ENCODE measurements at regions not wholly inside any gene's neighbourhood (a gene's known extent, or its start where the extent isn't known, plus 50 kb on each side); places are given as distances from the start of the nearest gene placed in this dataset.

GRCh38 chr19:30276883-30277280 is 95.3 kb upstream of the ZNF536 start:
- ChIA-PET POLR2A (ENCODE audit: unreplicated experiment) (interaction anchor here (0.6 kb wide), 1 partner anchor 17 kb away, joined by 3 read pairs; no protein-coding TSS in a partner anchor), CTCF (no interaction called here)

More at GRCh38 chr19:30276883-30277280, 95.3 kb upstream of the ZNF536 start:
- no peak for ATAC-seq (ENCODE audit: low read depth)
- H3K18ac ChIP-seq (ENCODE audit: low read depth, low read length) = no peak overlapping the region
- no peak overlapping the region for H4K8ac ChIP-seq (ENCODE audit: low read depth in 2 of 2, low read length in 2 of 2)
- H3K9me1 ChIP-seq (ENCODE audit: insufficient read depth, low read length) = no peaks in the 10 kb centered on the region
- no peak overlapping the region for H3K4me3 ChIP-seq (ENCODE audit: insufficient read depth, low read depth, low read length)
- H3K23ac ChIP-seq (ENCODE audit: low read depth, low read length) = no peak overlapping the region
- H4K5ac ChIP-seq (ENCODE audit: low read depth, low read length) = no peak overlapping the region
- H3K4ac ChIP-seq (ENCODE audit: low read depth, low read length) = no peak overlapping the region
- intact Hi-C loops (cut with micrococcal nuclease) = no loop called here
- no peak overlapping the region for H3K9ac ChIP-seq (ENCODE audit: low read depth, low read length)
- no peak overlapping the region for H3K4me2 ChIP-seq (ENCODE audit: low read depth, low read length)
- dilution Hi-C loops (cut with HindIII; ENCODE audit: low sequenced_read_pairs, unreplicated experiment) = no loop called here
- no peaks in the 10 kb centered on the region for H3K4me1 ChIP-seq (ENCODE audit: control insufficient read depth, insufficient read depth, low read length)
- no peak overlapping the region for H4K91ac ChIP-seq (ENCODE audit: insufficient read depth, low read depth, low read length)
- no peak overlapping the region for H2BK5ac ChIP-seq (ENCODE audit: low read depth, low read length, poor library complexity, severe bottlenecking)
- no peak overlapping the region for H3K14ac ChIP-seq (replicated peaks; ENCODE audit: low read depth, low read length)
- H2AFZ ChIP-seq (replicated peaks; ENCODE audit: low read length, poor library complexity) = no peak overlapping the region
- no peak overlapping the region for H2BK15ac ChIP-seq (ENCODE audit: low read depth, low read length)
- H2BK20ac ChIP-seq (ENCODE audit: low read depth, low read length) = no peak overlapping the region
- no peaks in the 10 kb centered on the region for H3K27me3 ChIP-seq (ENCODE audit: control insufficient read depth, insufficient read depth, low read length)
- no peak overlapping the region for H2AK5ac ChIP-seq (ENCODE audit: low read depth, low read length)
- 39% methylated on average over 3 of the region's 3 CpGs; no CpG with 5 or more reads in 1 of the 2 experiments for WGBS, 2 experiments (ENCODE audit: extremely low coverage in 2 of 2, insufficient read length in 1 of 2)
- no peak overlapping the region for H2BK120ac ChIP-seq (ENCODE audit: low read depth, low read length)
- no peak for DNase-seq
- no peak overlapping the region for H3K56ac ChIP-seq (ENCODE audit: extremely low read depth, insufficient read depth, low read length)
- H4K20me1 ChIP-seq (ENCODE audit: insufficient read depth, low read length) = no peaks in the 10 kb centered on the region
- no peak overlapping the region for H2AK9ac ChIP-seq (replicated peaks; ENCODE audit: low read depth, low read length, poor library complexity)
- H3K36me3 ChIP-seq (ENCODE audit: control insufficient read depth, insufficient read depth, low read length) = no peaks in the 10 kb centered on the region
- no peaks in the 10 kb centered on the region for H3K79me1 ChIP-seq (ENCODE audit: low read depth in 1 of 2, low read length in 2 of 2)
- BruUV-seq (replicated peaks) = no TSS peak
- H3K9me3 ChIP-seq (ENCODE audit: control insufficient read depth, insufficient read depth, low read length) = peaks cover 21% of the 10 kb centered on the region
- in situ Hi-C loops (cut with MboI; ENCODE audit: low sequenced_read_pairs) = no loop called here
- no peak overlapping the region for H3K27ac ChIP-seq (ENCODE audit: insufficient read depth, low read length)
- TF ChIP-seq RAD21 (IDR thresholded peaks at IDR 0.05; ENCODE audit: low read length) = no peak
- TF ChIP-seq RFX5 (IDR thresholded peaks at IDR 0.05; ENCODE audit: low read depth, low read length) = no peak
- no peak for TF ChIP-seq MAZ (IDR thresholded peaks at IDR 0.05; ENCODE audit: borderline replicate concordance, low read depth, low read length)
- TF ChIP-seq FOS (IDR thresholded peaks at IDR 0.05; ENCODE audit: low read depth, low read length) = no peak
- no peak for TF ChIP-seq RCOR1 (IDR thresholded peaks at IDR 0.05; ENCODE audit: insufficient replicate concordance, low read length)
- no peak for TF ChIP-seq CEBPB (IDR thresholded peaks at IDR 0.05; ENCODE audit: low read depth, low read length)

Measured in IMR-90 (cell line).